Sigmoid colon (tissue), 3 donors: ENCODE measurements at regions not wholly inside any gene's neighbourhood (a gene's known extent, or its start where the extent isn't known, plus 50 kb on each side); places are given as distances from the start of the nearest gene placed in this dataset.

Experiments
- CTCF ChIP-seq, 4 experiments: fragments of 450-650 bp in 3 of 4; fragments of 200-600 bp in 1 of 4; IDR thresholded peaks; one replicate each; pipeline ENCODE4 v1.5.1; 2016 to 2019; ENCODE audit warnings: antibody characterized with exemption in 4 of 4, mild to moderate bottlenecking in 3 of 4, moderate library complexity in 2 of 4
- POLR2A ChIP-seq, 2 donors: fragments of 450-650 bp; IDR thresholded peaks; one replicate each; pipeline ENCODE4 v1.6.1; 2016; ENCODE audit warnings: antibody characterized with exemption in 2 of 2, mild to moderate bottlenecking in 2 of 2, moderate library complexity in 2 of 2

GRCh38 chr5:171600741-171601265 lies 181.4 kb downstream of the FGF18 start:
- no peak for TF ChIP-seq CTCF (IDR thresholded peaks at IDR 0.05)
- no peak for TF ChIP-seq POLR2A (IDR thresholded peaks at IDR 0.05)
